HCT116 (cell line): ENCODE measurements at regions not wholly inside any gene's neighbourhood (a gene's known extent, or its start where the extent isn't known, plus 50 kb on each side); places are given as distances from the start of the nearest gene placed in this dataset.

Source experiments
- ATAC-seq: fragments of 200-7000 bp; cut with Tn5 transposase; 2 replicates; pipeline ENCODE4 v1.9.1; 2020; ENCODE audit warnings: mild to moderate bottlenecking, moderate library complexity
- BruUV-seq: library from RNA; stranded (reverse); fragments of 400-500 nt; replicated peaks from 2 replicates; lab custom pipeline; 2021; lab: Mats Ljungman, UMichigan
- CTCF ChIA-PET: fragments of 300-600 bp; sonication (Branson Sonifier 250); formaldehyde crosslinking; loops from one replicate; lab custom pipeline; 2021; ENCODE audit warnings: antibody characterized with exemption; lab: Charles Lee
- POLR2A ChIA-PET: fragments of 300-600, 350-600 bp; sonication (Branson Sonifier 250); formaldehyde crosslinking; loops from one replicate; lab custom pipeline; 2021; ENCODE audit warnings: antibody characterized with exemption; lab: Charles Lee
- RAD21 ChIA-PET, 2 experiments: fragments of 300-600 bp; sonication (Branson Sonifier 250); formaldehyde crosslinking; loops; one replicate each; lab custom pipeline; 2023; ENCODE audit warnings: low total read pairs in 2 of 2; ENCODE audit not compliant: uncharacterized antibody in 2 of 2, unreplicated experiment in 2 of 2, low non-redundant PET in 1 of 2; lab: Charles Lee
- DNase-seq: peaks from one replicate; pipeline ENCODE4 v3.0.0-alpha.2; 2010; ENCODE audit warnings: low read depth, low spot score
- H2AFZ ChIP-seq: fragments of 200-600 bp; shearing (Covaris generic), sonication (generic); 2 replicates; pipeline ENCODE4 v1.6.1; 2017; ENCODE audit warnings: low read depth, mixed run types, mixed read lengths, antibody characterized with exemption, low read length; ENCODE audit not compliant: poor library complexity, severe bottlenecking
- H3K27ac ChIP-seq: 2 replicates; pipeline ENCODE4 v1.5.1; 2012; ENCODE audit warnings: low read depth, low read length
- H3K27me3 ChIP-seq: fragments of 200-600 bp; sonication (generic); 2 replicates; pipeline ENCODE4 v1.6.1; 2016; ENCODE audit warnings: mixed run types, low read length, mixed read lengths; ENCODE audit not compliant: insufficient read depth
- H3K36me3 ChIP-seq, 2 experiments: fragments of 200-500 bp in 1 of 2; fragments of 200-600 bp in 1 of 2; sonication (Bioruptor generic) in 1 of 2; sonication (generic) in 1 of 2; 2 replicates each; pipeline versions ENCODE4 v1.5.1 to v1.6.1; 2014 to 2016; ENCODE audit warnings: low read length in 2 of 2, inconsistent platforms in 1 of 2, mixed read lengths in 1 of 2, mixed run types in 1 of 2; ENCODE audit not compliant: insufficient read depth in 2 of 2, control insufficient read depth in 1 of 2
- H3K4me1 ChIP-seq, 2 experiments: fragments of 200-600 bp in 1 of 2; sonication (generic) in 1 of 2; 2 replicates each; pipeline versions ENCODE4 v1.5.1 to v1.6.1; 2012 to 2017; ENCODE audit warnings: low read length in 2 of 2, inconsistent platforms in 1 of 2, mild to moderate bottlenecking in 1 of 2, mixed read lengths in 1 of 2, mixed run types in 1 of 2, moderate library complexity in 1 of 2; ENCODE audit not compliant: insufficient read depth in 2 of 2, control insufficient read depth in 1 of 2
- H3K4me2 ChIP-seq: fragments of 200-600 bp; sonication (generic); 2 replicates; pipeline ENCODE4 v1.6.1; 2017; ENCODE audit warnings: mixed run types, low read length, mixed read lengths
- H3K4me3 ChIP-seq, 2 experiments: fragments of 200-600 bp in 1 of 2; sonication (generic) in 1 of 2; replicated peaks in 1 of 2; 2 replicates each; pipeline ENCODE4 v1.5.1; 2011 to 2016; ENCODE audit warnings: low read length in 2 of 2, control low read depth in 1 of 2, low read depth in 1 of 2, mild to moderate bottlenecking in 1 of 2, mixed read lengths in 1 of 2, mixed run types in 1 of 2
- H3K79me2 ChIP-seq: fragments of 200-600 bp; sonication (generic); 2 replicates; pipeline ENCODE4 v1.6.1; 2017; ENCODE audit warnings: mild to moderate bottlenecking, mixed run types, low read length, moderate library complexity, mixed read lengths; ENCODE audit not compliant: insufficient read depth
- H3K9ac ChIP-seq: fragments of 200-600 bp; sonication (generic); 2 replicates; pipeline ENCODE4 v1.6.1; 2016; ENCODE audit warnings: low read length, mixed read lengths
- H3K9me2 ChIP-seq: fragments of 200-600 bp; sonication (generic), shearing (Covaris generic); 2 replicates; pipeline ENCODE4 v1.6.1; 2017; ENCODE audit warnings: mixed run types, mild to moderate bottlenecking, moderate library complexity; ENCODE audit not compliant: insufficient read depth
- H3K9me3 ChIP-seq, 2 experiments: fragments of 200-500 bp in 1 of 2; fragments of 200-600 bp in 1 of 2; sonication (Bioruptor generic) in 1 of 2; sonication (generic) in 1 of 2; 2 replicates each; pipeline ENCODE4 v1.6.1; 2014 to 2017; ENCODE audit warnings: low read length in 2 of 2, mixed read lengths in 2 of 2, inconsistent platforms in 1 of 2, low read depth in 1 of 2, mild to moderate bottlenecking in 1 of 2, mixed run types in 1 of 2, moderate library complexity in 1 of 2; ENCODE audit not compliant: control insufficient read depth in 1 of 2, insufficient read depth in 1 of 2
- H4K20me1 ChIP-seq: fragments of 200-600 bp; sonication (generic), shearing (Covaris generic); 2 replicates; pipeline ENCODE4 v1.6.1; 2017; ENCODE audit warnings: mixed run types, mild to moderate bottlenecking, moderate library complexity; ENCODE audit not compliant: insufficient read depth
- CBX3 ChIP-seq: IDR thresholded peaks from 2 replicates; pipeline ENCODE4 v1.6.1; 2012; ENCODE audit warnings: low read depth
- FOSL1 ChIP-seq: IDR thresholded peaks from 2 replicates; pipeline ENCODE4 v1.6.1; 2012; ENCODE audit warnings: low read depth
- JUND ChIP-seq: IDR thresholded peaks from 2 replicates; pipeline ENCODE4 v1.6.1; 2012
- MAX ChIP-seq: IDR thresholded peaks from 2 replicates; pipeline ENCODE4 v1.6.1; 2012
- POLR2A ChIP-seq: IDR thresholded peaks from 2 replicates; pipeline ENCODE4 v1.7.0; 2011; ENCODE audit warnings: borderline replicate concordance; ENCODE audit not compliant: insufficient read depth, insufficient read length; ENCODE audit errors: extremely low read depth
- REST ChIP-seq: IDR thresholded peaks from 2 replicates; pipeline ENCODE4 v1.6.1; 2012; ENCODE audit warnings: low read depth
- SP1 ChIP-seq: IDR thresholded peaks from 2 replicates; pipeline ENCODE4 v1.6.1; 2012; ENCODE audit warnings: low read depth
- SRF ChIP-seq: IDR thresholded peaks from 2 replicates; pipeline ENCODE4 v1.6.1; 2012; ENCODE audit warnings: low read depth
- YY1 ChIP-seq: IDR thresholded peaks from 2 replicates; pipeline ENCODE4 v1.6.1; 2011; ENCODE audit warnings: low read length, low read depth, moderate library complexity, mild to moderate bottlenecking; ENCODE audit not compliant: insufficient replicate concordance; ENCODE audit errors: extremely low read depth
- ZFX ChIP-seq: fragments of 450-650 bp; IDR thresholded peaks from 2 replicates; pipeline ENCODE4 v1.6.1; 2017
- intact Hi-C: fragments of 100-400 bp; cut with micrococcal nuclease; formaldehyde crosslinking; loops from 2 replicates; pipeline ENCODE4 v1.10.0; 2022

- no peak for TF ChIP-seq REST
- TF ChIP-seq SP1, result no peak
Observed at GRCh38 chr3:23720059-23720458, 85.7 kb upstream of the UBE2E1 start (continued).

GRCh38 chr3:23720885-23721284 lies 84.9 kb upstream of the UBE2E1 start:
- POLR2A ChIA-PET, result no interaction called here
- intact Hi-C loops, result no loop called here

More at GRCh38 chr3:23720885-23721284, 84.9 kb upstream of the UBE2E1 start:
- BruUV-seq, result no TSS peak
- ChIA-PET CTCF (no interaction called here), RAD21 (no interaction called here)
- Histone ChIP-seq H3K4me2 (no peak overlapping the region), H3K27me3 (no peaks in the 10 kb centered on the region), H3K4me3 (no peak overlapping the region), H3K79me2 (no peaks in the 10 kb centered on the region), H3K9me2 (no peaks in the 10 kb centered on the region), H2AFZ (no peak overlapping the region), H3K36me3 (no peaks in the 10 kb centered on the region), H3K9me3 (no peaks in the 10 kb centered on the region), H4K20me1 (no peaks in the 10 kb centered on the region), H3K9ac (no peak overlapping the region), H3K27ac (no peak overlapping the region), H3K4me1 (no peaks in the 10 kb centered on the region)
- DNase-seq (no peak), ATAC-seq (no peak)
- TF ChIP-seq SRF (no peak), FOSL1 (no peak), YY1 (no peak), ZFX (no peak), CBX3 (no peak), MAX (no peak), POLR2A (no peak), JUND (no peak), SP1 (no peak)
